HUES64 (cell line): ENCODE measurements at regions not wholly inside any gene's neighbourhood (a gene's known extent, or its start where the extent isn't known, plus 50 kb on each side); places are given as distances from the start of the nearest gene placed in this dataset.
"Not testable (repeated sequence)": the region's sequence is repeated elsewhere in the genome, so short reads cannot be mapped to it uniquely, and the experiment has no call there.

Experiments used
- H3K27ac ChIP-seq: 2 replicates; pipeline ENCODE4 v1.7.0; 2013; ENCODE audit warnings: low read depth, low read length, inconsistent platforms
- H3K27me3 ChIP-seq: 2 replicates; pipeline ENCODE4 v1.6.1; 2013; ENCODE audit warnings: mild to moderate bottlenecking, low read length; ENCODE audit not compliant: insufficient read depth
- H3K36me3 ChIP-seq: 2 replicates; pipeline ENCODE4 v1.6.1; 2013; ENCODE audit warnings: mild to moderate bottlenecking, low read length; ENCODE audit not compliant: insufficient read depth
- H3K4me1 ChIP-seq: 2 replicates; pipeline ENCODE4 v1.6.1; 2013; ENCODE audit warnings: mild to moderate bottlenecking, low read length, moderate library complexity; ENCODE audit not compliant: insufficient read depth
- H3K4me3 ChIP-seq: 2 replicates; pipeline ENCODE4 v1.5.1; 2013; ENCODE audit warnings: mild to moderate bottlenecking, low read length, moderate library complexity
- H3K9ac ChIP-seq: 2 replicates; pipeline ENCODE4 v1.6.1; 2013; ENCODE audit warnings: mild to moderate bottlenecking, low read depth, low read length
- H3K9me3 ChIP-seq: 2 replicates; pipeline ENCODE4 v1.6.1; 2013; ENCODE audit warnings: low read depth, low read length; ENCODE audit not compliant: insufficient read depth
- WGBS: fragments of 150-250, 120-280 bp; methylation state at CpG from one replicate; pipeline ENCODE4 v1.1.7; 2013; ENCODE audit warnings: missing lambda C conversion rate; 5-methylcytosine and 5-hydroxymethylcytosine counted together

GRCh38 chr4:141329174-141329569 is 108.5 kb downstream of the ZNF330 start:
- Histone ChIP-seq H3K27ac (no peak overlapping the region), H3K9me3 (no peaks in the 10 kb centered on the region), H3K4me1 (no peaks in the 10 kb centered on the region), H3K9ac (no peak overlapping the region), H3K4me3 (no peak overlapping the region), H3K36me3 (no peaks in the 10 kb centered on the region), H3K27me3 (peaks cover 8% of the 10 kb centered on the region)
- 94% methylated on average over 3 of the region's 3 CpGs for WGBS

- 90% methylated on average over 1 of the region's 1 CpG for WGBS
- peaks cover 8% of the 10 kb centered on the region for H3K27me3 ChIP-seq
- H3K4me1 ChIP-seq = no peaks in the 10 kb centered on the region
- no peak overlapping the region for H3K9ac ChIP-seq
- H3K27ac ChIP-seq = no peak overlapping the region
- no peaks in the 10 kb centered on the region for H3K36me3 ChIP-seq
- no peak overlapping the region for H3K4me3 ChIP-seq
- no peaks in the 10 kb centered on the region for H3K9me3 ChIP-seq
Observed at GRCh38 chr4:141330616-141331015, 109.9 kb downstream of the ZNF330 start.

GRCh38 chr4:141331534-141332358 is 111.1 kb downstream of the ZNF330 start:
- no peaks in the 10 kb centered on the region for H3K9me3 ChIP-seq
- H3K4me3 ChIP-seq = no peak overlapping the region
- H3K27ac ChIP-seq = no peak overlapping the region
- no peak overlapping the region for H3K9ac ChIP-seq
- no peaks in the 10 kb centered on the region for H3K36me3 ChIP-seq
- 95% methylated on average over 14 of the region's 14 CpGs for WGBS
- H3K4me1 ChIP-seq = no peaks in the 10 kb centered on the region
- H3K27me3 ChIP-seq = peaks cover 8% of the 10 kb centered on the region

GRCh38 chr4:141332359-141333181 is 111.9 kb downstream of the ZNF330 start:
- peak overlapping the region; percentile 26 for H3K4me3 ChIP-seq
- not testable (repeated sequence) for H3K9me3 ChIP-seq, H3K9ac ChIP-seq, H3K4me1 ChIP-seq, H3K27me3 ChIP-seq, H3K36me3 ChIP-seq, H3K27ac ChIP-seq
- WGBS = 72% methylated on average over 33 of the region's 33 CpGs

- not testable (repeated sequence) for H3K9me3 ChIP-seq, H3K36me3 ChIP-seq, H3K4me1 ChIP-seq, H3K27me3 ChIP-seq, H3K27ac ChIP-seq, H3K9ac ChIP-seq
- 18% methylated on average over 22 of the region's 24 CpGs for WGBS
- H3K4me3 ChIP-seq = peak overlapping the region; percentile 39
Observed at GRCh38 chr4:141333456-141334230, 112.9 kb downstream of the ZNF330 start.

- Histone ChIP-seq H3K36me3 (no peaks in the 10 kb centered on the region), H3K27me3 (peaks cover 8% of the 10 kb centered on the region), H3K4me1 (no peaks in the 10 kb centered on the region), H3K27ac (no peak overlapping the region), H3K4me3 (no peak overlapping the region), H3K9me3 (no peaks in the 10 kb centered on the region), H3K9ac (no peak overlapping the region)
- WGBS = 100% methylated on average over 1 of the region's 1 CpG
Observed at GRCh38 chr4:141335166-141335565, 114.5 kb downstream of the ZNF330 start.

GRCh38 chr4:141338238-141338637 is 117.5 kb downstream of the ZNF330 start:
- Histone ChIP-seq H3K36me3 (no peaks in the 10 kb centered on the region), H3K9ac (no peak overlapping the region), H3K27ac (no peak overlapping the region), H3K4me3 (no peak overlapping the region), H3K4me1 (no peaks in the 10 kb centered on the region), H3K9me3 (no peaks in the 10 kb centered on the region), H3K27me3 (peaks cover 6% of the 10 kb centered on the region)
- 96% methylated on average over 1 of the region's 1 CpG for whole genome bisulfite sequencing

- Histone ChIP-seq H3K27ac (no peak overlapping the region), H3K36me3 (no peaks in the 10 kb centered on the region), H3K9me3 (no peaks in the 10 kb centered on the region), H3K4me1 (no peaks in the 10 kb centered on the region), H3K27me3 (no peaks in the 10 kb centered on the region), H3K4me3 (no peak overlapping the region), H3K9ac (no peak overlapping the region)
- 92% methylated on average over 1 of the region's 3 CpGs for WGBS
Observed at GRCh38 chr4:141339391-141339790, 118.7 kb downstream of the ZNF330 start.

- H3K27me3 ChIP-seq = no peaks in the 10 kb centered on the region
- no peak overlapping the region for H3K27ac ChIP-seq
- H3K4me1 ChIP-seq = no peaks in the 10 kb centered on the region
- H3K4me3 ChIP-seq = no peak overlapping the region
- H3K36me3 ChIP-seq = no peaks in the 10 kb centered on the region
- H3K9me3 ChIP-seq = no peaks in the 10 kb centered on the region
- no peak overlapping the region for H3K9ac ChIP-seq
Observed at GRCh38 chr4:141339966-141340365, 119.3 kb downstream of the ZNF330 start.

- Histone ChIP-seq H3K9me3 (no peaks in the 10 kb centered on the region), H3K27me3 (no peaks in the 10 kb centered on the region), H3K4me3 (no peak overlapping the region), H3K36me3 (no peaks in the 10 kb centered on the region), H3K4me1 (no peaks in the 10 kb centered on the region), H3K27ac (no peak overlapping the region), H3K9ac (no peak overlapping the region)
- WGBS = 96% methylated on average over 2 of the region's 2 CpGs
Observed at GRCh38 chr4:141340458-141340857, 119.8 kb downstream of the ZNF330 start.

GRCh38 chr4:141346144-141346543 is 125.4 kb downstream of the ZNF330 start:
- no peak overlapping the region for H3K4me3 ChIP-seq
- H3K27ac ChIP-seq = no peak overlapping the region
- no peaks in the 10 kb centered on the region for H3K27me3 ChIP-seq
- H3K36me3 ChIP-seq = no peaks in the 10 kb centered on the region
- 58% methylated on average over 1 of the region's 1 CpG for WGBS
- H3K9ac ChIP-seq = no peak overlapping the region
- H3K9me3 ChIP-seq = no peaks in the 10 kb centered on the region
- H3K4me1 ChIP-seq = peaks cover 8% of the 10 kb centered on the region; the same call in 1 of the 2 replicates
